ENCODE measurements at regions not wholly inside any gene's neighbourhood (a gene's known extent, or its start where the extent isn't known, plus 50 kb on each side); places are given as distances from the start of the nearest gene placed in this dataset.
"Not testable (repeated sequence)": the region's sequence is repeated elsewhere in the genome, so short reads cannot be mapped to it uniquely, and the experiment has no call there.

DNA sequence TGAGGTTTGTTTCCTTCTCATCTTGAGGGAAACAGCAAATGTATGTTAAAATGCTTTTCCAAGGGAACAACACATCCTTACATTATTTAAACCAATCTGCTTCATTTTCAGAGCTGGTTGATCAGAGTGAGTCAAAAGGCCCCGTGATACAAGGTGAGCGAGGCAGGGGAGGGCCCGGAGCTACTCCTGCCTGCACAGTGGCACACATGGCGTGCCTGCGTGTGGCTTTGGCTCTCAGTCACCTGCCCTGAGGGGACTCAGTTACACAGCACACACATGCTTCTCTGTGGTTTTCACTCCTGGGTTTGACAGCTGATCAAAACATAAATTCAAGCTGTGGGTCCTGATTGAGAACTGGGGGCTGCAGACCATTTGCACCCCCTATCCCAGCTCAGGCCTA, 105.3 kb downstream of the NSUN5 start:
- H3K27ac ChIP-seq (replicated peaks in 1 of 4); intact Hi-C loops (cut with DNase I); H3K4me3 ChIP-seq; H3K36me3 ChIP-seq; H3K9me3 ChIP-seq; H3K4me1 ChIP-seq; DNase-seq (ENCODE audit: extremely low spot score); H3K27me3 ChIP-seq: not testable (repeated sequence)
- no CpG with 5 or more reads among the region's 5 CpGs for WGBS

DNA sequence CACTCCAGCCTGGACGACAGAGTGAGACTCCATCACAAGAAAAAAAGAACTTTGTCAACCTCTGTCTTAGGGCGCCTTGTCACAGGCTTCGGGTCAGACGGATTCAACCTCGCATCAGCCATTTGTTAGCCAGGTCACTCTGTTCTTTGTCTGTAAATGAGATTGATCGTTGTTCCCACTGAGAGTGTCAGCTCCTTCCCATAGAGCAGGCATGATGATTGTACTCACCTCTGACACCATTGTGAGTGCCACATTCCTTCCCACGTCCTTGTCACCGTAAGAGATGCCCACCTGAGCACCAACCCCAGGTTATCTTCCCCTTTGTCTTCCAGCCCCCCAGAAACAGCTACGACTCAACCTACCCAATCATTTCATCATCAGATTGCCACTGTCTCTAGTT, 107.4 kb downstream of the NSUN5 start:
- DNase-seq (ENCODE audit: extremely low spot score) = peak; percentile 39
- intact Hi-C loops (cut with DNase I) = not testable (repeated sequence)

DNA sequence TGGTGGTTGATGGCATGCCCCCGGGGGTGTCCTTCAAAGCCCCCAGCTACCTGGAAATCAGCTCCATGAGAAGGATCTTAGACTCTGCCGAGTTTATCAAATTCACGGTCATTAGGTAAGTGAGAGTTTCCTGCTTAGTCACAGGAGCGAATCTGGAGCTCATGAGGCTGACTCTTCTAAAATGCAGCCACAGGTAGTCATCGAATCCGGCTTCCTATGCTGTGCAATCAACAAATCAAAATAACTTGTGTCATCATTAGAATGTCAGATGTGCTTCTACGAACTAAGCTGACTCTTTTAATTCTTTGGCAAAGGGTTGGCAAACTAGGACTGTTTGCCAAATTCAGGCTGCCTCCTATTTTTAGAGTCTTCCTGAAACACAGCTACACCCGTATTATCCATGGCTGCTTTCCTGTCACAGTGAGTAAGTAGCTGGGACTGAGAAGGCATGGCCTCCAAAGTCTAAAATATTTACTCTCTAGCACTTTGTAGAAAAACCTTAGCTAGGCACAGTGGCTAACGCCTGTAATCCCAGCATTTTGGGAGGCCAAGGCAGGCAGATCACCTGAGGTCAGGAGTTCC, 108.0 kb downstream of the NSUN5 start:
- H3K36me3 ChIP-seq; H3K27me3 ChIP-seq; intact Hi-C loops (cut with DNase I); H3K4me3 ChIP-seq; H3K9me3 ChIP-seq; H3K4me1 ChIP-seq; H3K27ac ChIP-seq (replicated peaks in 1 of 4); DNase-seq (ENCODE audit: extremely low spot score): not testable (repeated sequence)
- WGBS = no CpG with 5 or more reads among the region's 9 CpGs

More for the DNA sequence above, 107.4 kb downstream of the NSUN5 start:
- 97% methylated on average over 9 of the region's 9 CpGs for WGBS
- H3K9me3 ChIP-seq, H3K36me3 ChIP-seq, H3K27me3 ChIP-seq, H3K4me1 ChIP-seq, H3K4me3 ChIP-seq: not testable (repeated sequence)
- peak overlapping the region; percentile 58 to 75 (median 70) for H3K27ac ChIP-seq (replicated peaks in 1 of 4)

DNA sequence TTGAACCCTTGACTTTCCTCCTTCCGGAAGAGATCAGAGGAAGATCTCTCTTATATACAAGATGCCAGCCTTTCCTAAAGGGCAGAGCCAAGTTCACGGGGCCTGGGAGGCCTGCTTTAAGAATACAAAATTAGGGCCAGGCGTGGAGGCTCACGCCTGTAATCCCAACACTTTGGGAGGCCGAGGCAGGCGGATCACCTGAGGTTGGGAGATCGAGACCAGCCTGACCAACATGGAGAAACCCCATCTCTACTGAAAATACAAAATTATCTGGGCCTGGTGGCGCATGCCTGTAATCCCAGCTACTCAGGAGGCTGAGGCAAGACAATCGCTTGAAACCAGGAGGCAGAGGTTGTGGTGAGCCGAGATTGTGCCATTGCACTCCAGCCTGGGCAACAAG, 108.2 kb upstream of the SPDYE9 start:
- H3K4me3 ChIP-seq; DNase-seq (ENCODE audit: extremely low spot score): not testable (repeated sequence)

DNA sequence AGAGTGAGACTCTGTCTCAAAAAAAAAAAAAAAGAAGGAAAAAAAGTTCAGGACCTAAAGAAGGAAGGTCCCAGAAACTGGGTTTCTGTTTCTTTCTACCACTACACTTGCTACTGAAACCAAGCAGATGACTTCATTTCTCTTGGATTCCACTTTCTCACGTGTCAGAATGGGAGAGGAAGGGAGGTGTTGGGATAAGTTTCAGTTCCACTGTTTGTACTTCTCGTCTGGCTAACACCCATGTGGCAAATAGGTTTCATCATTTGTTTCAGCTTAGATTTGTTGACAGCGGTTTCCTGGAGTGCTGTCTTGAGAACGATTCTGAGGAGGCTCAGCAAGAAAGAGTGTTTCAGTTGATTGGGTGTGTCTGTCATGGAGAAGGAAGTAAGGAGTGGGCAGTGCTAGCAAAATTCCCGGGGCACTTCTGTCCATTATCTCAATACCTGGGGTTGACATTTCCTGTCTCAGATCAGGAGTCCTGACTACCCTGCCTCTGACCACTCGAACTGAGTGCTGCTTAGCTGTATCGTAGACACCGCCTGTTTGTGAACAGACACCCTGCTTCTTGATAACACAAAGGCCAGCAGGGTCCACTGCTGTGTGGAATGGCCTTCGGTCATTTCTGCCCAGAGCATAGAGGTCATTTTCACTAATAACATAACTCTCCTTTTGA, 104.8 kb upstream of the SPDYE9 start:
- H3K36me3 ChIP-seq; H3K4me1 ChIP-seq; H3K27me3 ChIP-seq; DNase-seq (ENCODE audit: extremely low spot score); H3K4me3 ChIP-seq; H3K9me3 ChIP-seq; intact Hi-C loops (cut with DNase I); H3K27ac ChIP-seq (replicated peaks in 1 of 4): not testable (repeated sequence)
- 100% methylated on average over 1 of the region's 9 CpGs for WGBS

More for the DNA sequence above, 108.2 kb upstream of the SPDYE9 start:
- WGBS = no CpG with 5 or more reads among the region's 10 CpGs
- H3K36me3 ChIP-seq; H3K27ac ChIP-seq (replicated peaks in 1 of 4); intact Hi-C loops (cut with DNase I); H3K27me3 ChIP-seq; H3K4me1 ChIP-seq; H3K9me3 ChIP-seq: not testable (repeated sequence)

DNA sequence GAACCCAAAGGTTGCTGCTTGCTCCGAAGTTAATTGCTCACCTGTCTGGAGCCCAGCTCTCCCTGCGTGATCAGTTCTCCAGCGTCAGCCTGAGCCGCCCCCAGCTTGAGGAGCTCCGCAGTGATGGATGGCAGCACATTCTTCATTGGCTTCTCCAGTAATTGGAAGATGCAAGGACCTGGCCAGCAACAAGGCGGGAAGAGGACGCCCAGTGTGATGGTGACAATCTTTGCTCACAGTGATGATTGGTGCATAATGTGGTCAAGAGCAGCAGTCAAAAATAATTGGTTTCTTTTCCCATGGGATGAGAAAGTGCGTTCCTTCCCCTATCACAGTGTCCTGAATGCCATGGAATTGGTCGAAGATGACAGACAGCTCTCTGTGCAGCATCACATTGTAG, 102.4 kb upstream of the SPDYE9 start:
- DNase-seq (ENCODE audit: extremely low spot score); H3K36me3 ChIP-seq; H3K4me1 ChIP-seq; H3K27me3 ChIP-seq; intact Hi-C loops (cut with DNase I); H3K4me3 ChIP-seq; H3K27ac ChIP-seq (replicated peaks in 1 of 4); H3K9me3 ChIP-seq: not testable (repeated sequence)
- no CpG with 5 or more reads among the region's 9 CpGs for WGBS

DNA sequence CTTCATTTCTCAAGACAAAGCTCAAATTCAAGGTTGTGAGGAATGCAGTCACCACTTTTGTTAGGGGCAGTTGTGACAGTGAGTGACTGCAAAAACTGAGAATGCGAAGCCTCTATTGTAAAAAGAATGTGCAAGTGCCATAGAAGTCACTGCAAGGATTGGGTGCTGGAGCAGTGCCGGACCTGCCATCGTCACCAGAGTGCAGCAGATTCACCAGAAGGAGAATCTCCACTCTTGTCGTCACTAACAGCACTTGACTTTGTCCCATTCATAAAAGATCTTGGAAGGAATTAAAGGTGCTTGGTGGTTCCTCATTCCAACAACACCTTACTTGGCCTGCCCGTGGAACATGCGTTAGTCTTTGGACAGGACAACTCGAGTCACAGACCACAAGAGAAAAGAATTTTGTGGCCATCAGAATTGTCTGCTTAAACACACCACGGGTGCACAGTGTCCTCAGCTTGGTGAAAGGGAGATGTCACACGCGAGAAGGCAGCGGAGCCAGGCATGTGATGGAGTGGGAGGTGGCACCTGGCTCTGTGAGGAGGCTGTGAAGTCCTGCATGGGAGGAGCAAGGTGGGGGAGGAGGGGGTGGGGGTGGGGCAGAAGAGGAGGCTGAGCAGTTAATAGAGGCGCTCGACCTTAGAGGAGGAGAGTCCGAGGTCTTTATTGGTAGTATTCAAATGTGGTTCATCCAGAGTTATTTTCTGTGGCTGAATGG, 100.9 kb upstream of the SPDYE9 start:
- H3K4me1 ChIP-seq; DNase-seq (ENCODE audit: extremely low spot score); H3K27me3 ChIP-seq; H3K27ac ChIP-seq (replicated peaks in 1 of 4); H3K9me3 ChIP-seq; intact Hi-C loops (cut with DNase I); H3K4me3 ChIP-seq; H3K36me3 ChIP-seq: not testable (repeated sequence)
- no CpG with 5 or more reads among the region's 14 CpGs for WGBS

DNA sequence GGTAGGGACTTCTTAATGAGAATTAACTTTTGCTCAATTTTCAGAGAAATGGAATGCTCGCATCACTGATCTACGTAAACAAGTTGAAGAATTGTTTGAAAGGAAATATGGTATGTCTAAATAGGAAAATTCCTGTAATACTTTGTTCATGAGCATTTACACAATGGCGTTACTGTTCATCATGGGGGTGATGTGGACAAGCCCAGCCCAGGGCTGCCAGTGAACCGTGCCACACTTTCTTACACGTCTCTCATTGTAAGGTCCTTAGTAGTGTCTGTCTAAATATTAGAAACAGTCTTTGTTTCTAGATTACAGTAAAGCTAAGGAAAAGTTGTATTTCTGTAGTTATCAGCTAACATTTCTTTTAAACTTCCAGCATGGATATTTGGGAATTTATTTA, 91.0 kb upstream of the SPDYE9 start:
- intact Hi-C loops (cut with DNase I); DNase-seq (ENCODE audit: extremely low spot score); H3K36me3 ChIP-seq; H3K9me3 ChIP-seq; H3K4me1 ChIP-seq; H3K4me3 ChIP-seq; H3K27ac ChIP-seq (replicated peaks in 1 of 4); H3K27me3 ChIP-seq: not testable (repeated sequence)
- no CpG with 5 or more reads among the region's 5 CpGs for WGBS

DNA sequence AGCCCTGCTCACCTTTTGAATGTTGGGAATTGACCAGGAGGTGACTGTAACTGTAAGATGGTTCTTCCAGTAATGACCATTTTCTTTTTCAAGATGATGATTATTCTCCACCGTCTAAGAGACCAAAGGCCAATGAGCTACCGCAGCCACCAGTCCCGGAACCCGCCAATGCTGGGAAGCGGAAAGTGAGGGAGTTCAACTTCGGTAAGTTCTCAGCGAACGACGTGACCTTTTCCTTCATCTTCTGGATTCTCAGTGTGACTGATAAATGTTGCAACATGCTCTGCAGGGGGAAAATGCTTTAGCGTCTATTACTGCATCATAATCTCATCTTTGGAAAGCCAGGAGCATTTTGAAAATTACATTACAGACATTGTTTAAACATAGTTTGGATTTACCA, 89.5 kb upstream of the SPDYE9 start:
- H3K27ac ChIP-seq (replicated peaks in 1 of 4); intact Hi-C loops (cut with DNase I); H3K27me3 ChIP-seq; H3K9me3 ChIP-seq; H3K36me3 ChIP-seq; DNase-seq (ENCODE audit: extremely low spot score); H3K4me3 ChIP-seq; H3K4me1 ChIP-seq: not testable (repeated sequence)
- WGBS = no CpG with 5 or more reads among the region's 10 CpGs

DNA sequence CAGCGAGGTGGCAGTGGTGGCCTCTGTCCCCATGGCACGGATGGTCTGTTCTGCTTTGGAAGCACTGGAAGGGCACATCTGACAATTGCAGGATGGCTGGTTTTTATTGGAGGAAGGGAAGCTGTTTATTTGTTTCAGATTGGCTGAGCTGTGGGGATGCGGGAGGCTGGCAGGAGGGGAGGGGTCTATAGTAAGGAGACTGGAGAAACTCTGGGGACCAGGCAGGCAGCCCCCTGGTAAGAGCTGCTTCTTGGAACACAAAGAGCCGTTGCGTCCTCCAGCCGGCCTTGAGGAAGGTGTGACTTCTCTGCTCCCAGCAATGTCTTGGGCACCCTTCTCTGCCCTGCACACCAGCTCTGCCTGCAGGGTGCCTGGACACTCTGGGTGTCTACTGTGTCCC, 85.1 kb upstream of the SPDYE9 start:
- 74% methylated on average over 6 of the region's 6 CpGs for WGBS
- DNase-seq (ENCODE audit: extremely low spot score); intact Hi-C loops (cut with DNase I): not testable (repeated sequence)

DNA sequence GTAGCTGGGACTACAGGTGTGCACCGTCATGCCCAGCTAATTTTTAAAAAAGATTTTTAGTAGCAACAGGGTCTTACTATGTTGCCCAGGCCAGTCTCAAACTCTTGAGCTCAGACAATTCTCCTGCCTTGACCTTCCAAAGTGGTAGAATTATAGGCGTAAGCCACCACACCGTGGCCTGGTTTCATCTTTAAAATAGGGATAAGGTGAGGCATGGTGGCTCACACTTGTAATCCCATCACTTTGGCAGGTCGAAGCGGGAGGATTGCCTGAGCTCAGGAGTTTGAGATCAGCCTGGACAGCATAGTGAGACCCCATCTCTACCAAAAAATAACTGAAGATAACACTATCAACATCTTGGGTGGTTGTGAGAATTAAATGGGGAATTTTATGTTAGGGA, 84.6 kb upstream of the SPDYE9 start:
- H3K27ac ChIP-seq (replicated peaks in 1 of 4); DNase-seq (ENCODE audit: extremely low spot score); H3K4me3 ChIP-seq; H3K27me3 ChIP-seq; H3K9me3 ChIP-seq; intact Hi-C loops (cut with DNase I); H3K36me3 ChIP-seq; H3K4me1 ChIP-seq: not testable (repeated sequence)
- WGBS = 92% methylated on average over 4 of the region's 5 CpGs

More for the DNA sequence above, 85.1 kb upstream of the SPDYE9 start:
- H3K9me3 ChIP-seq; H3K36me3 ChIP-seq; H3K27ac ChIP-seq (replicated peaks in 1 of 4); H3K27me3 ChIP-seq; H3K4me1 ChIP-seq; H3K4me3 ChIP-seq: not testable (repeated sequence)

DNA sequence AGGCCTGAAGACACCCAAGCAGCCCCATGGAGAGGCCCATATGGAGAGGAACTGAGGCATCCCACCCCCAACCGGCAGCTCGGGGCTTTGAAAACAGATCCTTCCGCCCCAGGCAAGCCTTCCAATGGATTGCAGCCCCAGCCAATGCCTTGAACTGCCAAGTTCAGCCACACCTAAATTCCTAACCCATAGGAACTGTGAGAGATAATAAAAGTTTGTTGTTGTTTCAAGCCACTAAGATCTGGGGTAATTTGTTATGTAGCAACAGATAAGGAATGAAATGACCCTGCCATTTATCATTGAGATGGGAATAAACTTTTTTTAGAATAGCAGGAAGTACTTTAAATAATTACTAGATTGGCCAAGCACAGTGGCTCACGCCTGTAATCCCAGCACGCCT, 80.3 kb upstream of the SPDYE9 start:
- H3K36me3 ChIP-seq; H3K27me3 ChIP-seq; intact Hi-C loops (cut with DNase I); DNase-seq (ENCODE audit: extremely low spot score); H3K4me3 ChIP-seq; H3K27ac ChIP-seq (replicated peaks in 1 of 4); H3K4me1 ChIP-seq; H3K9me3 ChIP-seq: not testable (repeated sequence)
- WGBS = no CpG with 5 or more reads among the region's 5 CpGs

DNA sequence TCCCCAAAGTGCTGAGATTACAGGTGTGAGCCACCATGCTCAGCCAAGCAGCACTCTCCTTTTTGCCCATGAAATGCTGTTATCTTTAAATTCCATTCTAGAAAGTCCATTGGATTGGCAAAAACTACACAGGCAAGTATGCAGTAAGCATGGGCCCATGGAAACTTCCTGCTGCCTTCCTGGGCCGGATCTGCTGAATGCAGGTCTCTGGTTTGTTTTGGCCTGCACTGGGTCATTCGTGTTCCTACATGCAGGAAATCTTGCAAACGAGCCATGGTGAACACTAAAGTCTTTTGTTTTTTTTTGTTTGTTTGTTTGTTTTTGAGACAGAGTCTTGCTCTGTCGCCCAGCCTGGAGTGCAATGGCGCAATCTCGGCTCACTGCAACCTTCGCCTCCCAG, 76.8 kb upstream of the SPDYE9 start:
- DNase-seq (ENCODE audit: extremely low spot score); H3K36me3 ChIP-seq; H3K4me1 ChIP-seq; H3K27ac ChIP-seq (replicated peaks in 1 of 4); H3K9me3 ChIP-seq; H3K27me3 ChIP-seq; H3K4me3 ChIP-seq; intact Hi-C loops (cut with DNase I): not testable (repeated sequence)
- no CpG with 5 or more reads among the region's 7 CpGs for WGBS
